ENCODE measurements at regions not wholly inside any gene's neighbourhood (a gene's known extent, or its start where the extent isn't known, plus 50 kb on each side); places are given as distances from the start of the nearest gene placed in this dataset.

DNA sequence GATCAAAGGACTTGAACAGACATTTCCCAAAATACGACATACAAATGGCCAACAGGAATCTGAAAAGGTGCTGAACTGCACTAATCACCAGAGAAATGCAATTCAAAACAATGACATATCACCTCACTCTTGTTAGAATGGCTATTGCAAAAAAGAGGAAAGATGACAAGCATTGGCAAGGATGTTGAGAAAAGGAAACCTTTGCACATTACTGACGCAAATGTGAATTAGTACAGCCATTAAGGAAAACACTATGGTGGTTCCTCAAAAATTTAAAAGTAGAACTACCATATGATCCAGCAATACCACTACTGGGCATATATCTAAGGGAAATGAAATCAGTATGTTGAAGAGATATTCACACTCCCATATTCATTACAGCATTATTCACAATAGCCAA lies 57.7 kb upstream of the ASPRV1 start:
- no peak for TF ChIP-seq CTCF (IDR thresholded peaks at IDR 0.05)
- TF ChIP-seq ZFX (IDR thresholded peaks at IDR 0.05; ENCODE audit: borderline replicate concordance): no peak
